ENCODE measurements at regions not wholly inside any gene's neighbourhood (a gene's known extent, or its start where the extent isn't known, plus 50 kb on each side); places are given as distances from the start of the nearest gene placed in this dataset.

DNA sequence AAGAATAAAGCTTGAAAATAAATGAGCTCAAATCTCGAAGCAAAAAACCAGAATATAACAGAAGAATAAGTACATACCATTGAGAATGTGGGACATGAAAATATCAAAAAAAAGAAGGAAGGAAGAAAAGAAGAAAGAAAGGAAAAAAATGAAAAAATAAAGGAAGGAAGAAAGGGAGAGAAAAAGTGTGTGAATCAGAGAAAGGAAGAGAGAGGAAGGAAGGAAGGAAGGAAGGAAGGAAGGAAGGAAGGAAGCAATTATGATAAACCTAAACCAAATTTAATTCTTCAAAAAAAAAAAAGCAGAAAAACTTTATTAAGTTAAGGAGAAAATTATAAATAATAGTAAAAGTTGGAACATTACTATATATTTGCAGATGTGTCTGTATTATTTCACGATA is 949.8 kb downstream of the NLGN4X start:
- TF ChIP-seq OSR1 (CRISPR knock-in tag; IDR thresholded peaks at IDR 0.05) (no peak), CSDC2 (CRISPR knock-in tag; IDR thresholded peaks at IDR 0.05) (no peak), ZNF565 (CRISPR knock-in tag; conservative IDR thresholded peaks at IDR 0.05; ENCODE audit: low read depth) (no peak), ZNF8 (CRISPR knock-in tag; IDR thresholded peaks at IDR 0.05) (no peak), ESRRG (CRISPR knock-in tag; IDR thresholded peaks at IDR 0.05) (no peak), ZFP3 (CRISPR knock-in tag; IDR thresholded peaks at IDR 0.05) (no peak), ZFP30 (CRISPR knock-in tag; IDR thresholded peaks at IDR 0.05) (no peak), ARNTL (CRISPR knock-in tag; IDR thresholded peaks at IDR 0.05; ENCODE audit: borderline replicate concordance, low read depth) (no peak)
- TF ChIP-seq, protein P1, sequence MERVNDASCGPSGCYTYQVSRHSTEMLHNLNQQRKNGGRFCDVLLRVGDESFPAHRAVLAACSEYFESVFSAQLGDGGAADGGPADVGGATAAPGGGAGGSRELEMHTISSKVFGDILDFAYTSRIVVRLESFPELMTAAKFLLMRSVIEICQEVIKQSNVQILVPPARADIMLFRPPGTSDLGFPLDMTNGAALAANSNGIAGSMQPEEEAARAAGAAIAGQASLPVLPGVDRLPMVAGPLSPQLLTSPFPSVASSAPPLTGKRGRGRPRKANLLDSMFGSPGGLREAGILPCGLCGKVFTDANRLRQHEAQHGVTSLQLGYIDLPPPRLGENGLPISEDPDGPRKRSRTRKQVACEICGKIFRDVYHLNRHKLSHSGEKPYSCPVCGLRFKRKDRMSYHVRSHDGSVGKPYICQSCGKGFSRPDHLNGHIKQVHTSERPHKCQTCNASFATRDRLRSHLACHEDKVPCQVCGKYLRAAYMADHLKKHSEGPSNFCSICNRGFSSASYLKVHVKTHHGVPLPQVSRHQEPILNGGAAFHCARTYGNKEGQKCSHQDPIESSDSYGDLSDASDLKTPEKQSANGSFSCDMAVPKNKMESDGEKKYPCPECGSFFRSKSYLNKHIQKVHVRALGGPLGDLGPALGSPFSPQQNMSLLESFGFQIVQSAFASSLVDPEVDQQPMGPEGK (CRISPR knock-in tag; IDR thresholded peaks at IDR 0.05; ENCODE audit: borderline replicate concordance) = no peak
- TF ChIP-seq, protein P2, sequence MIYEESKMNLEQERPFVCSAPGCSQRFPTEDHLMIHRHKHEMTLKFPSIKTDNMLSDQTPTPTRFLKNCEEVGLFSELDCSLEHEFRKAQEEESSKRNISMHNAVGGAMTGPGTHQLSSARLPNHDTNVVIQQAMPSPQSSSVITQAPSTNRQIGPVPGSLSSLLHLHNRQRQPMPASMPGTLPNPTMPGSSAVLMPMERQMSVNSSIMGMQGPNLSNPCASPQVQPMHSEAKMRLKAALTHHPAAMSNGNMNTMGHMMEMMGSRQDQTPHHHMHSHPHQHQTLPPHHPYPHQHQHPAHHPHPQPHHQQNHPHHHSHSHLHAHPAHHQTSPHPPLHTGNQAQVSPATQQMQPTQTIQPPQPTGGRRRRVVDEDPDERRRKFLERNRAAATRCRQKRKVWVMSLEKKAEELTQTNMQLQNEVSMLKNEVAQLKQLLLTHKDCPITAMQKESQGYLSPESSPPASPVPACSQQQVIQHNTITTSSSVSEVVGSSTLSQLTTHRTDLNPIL (CRISPR knock-in tag; IDR thresholded peaks at IDR 0.05; ENCODE audit: low read depth) = no peak
- TF ChIP-seq, protein P3, sequence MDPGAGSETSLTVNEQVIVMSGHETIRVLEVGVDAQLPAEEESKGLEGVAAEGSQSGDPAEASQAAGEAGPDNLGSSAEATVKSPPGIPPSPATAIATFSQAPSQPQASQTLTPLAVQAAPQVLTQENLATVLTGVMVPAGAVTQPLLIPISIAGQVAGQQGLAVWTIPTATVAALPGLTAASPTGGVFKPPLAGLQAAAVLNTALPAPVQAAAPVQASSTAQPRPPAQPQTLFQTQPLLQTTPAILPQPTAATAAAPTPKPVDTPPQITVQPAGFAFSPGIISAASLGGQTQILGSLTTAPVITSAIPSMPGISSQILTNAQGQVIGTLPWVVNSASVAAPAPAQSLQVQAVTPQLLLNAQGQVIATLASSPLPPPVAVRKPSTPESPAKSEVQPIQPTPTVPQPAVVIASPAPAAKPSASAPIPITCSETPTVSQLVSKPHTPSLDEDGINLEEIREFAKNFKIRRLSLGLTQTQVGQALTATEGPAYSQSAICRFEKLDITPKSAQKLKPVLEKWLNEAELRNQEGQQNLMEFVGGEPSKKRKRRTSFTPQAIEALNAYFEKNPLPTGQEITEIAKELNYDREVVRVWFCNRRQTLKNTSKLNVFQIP (CRISPR knock-in tag; IDR thresholded peaks at IDR 0.05; ENCODE audit: borderline replicate concordance, low read depth) = no peak
